DMS53 treated with DMSO at 0.1 percent for 48 hours (cell line): ENCODE measurements at regions not wholly inside any gene's neighbourhood (a gene's known extent, or its start where the extent isn't known, plus 50 kb on each side); places are given as distances from the start of the nearest gene placed in this dataset.
"Not testable (repeated sequence)": the region's sequence is repeated elsewhere in the genome, so short reads cannot be mapped to it uniquely, and the experiment has no call there.

Experiments used
- DNase-seq: peaks from one replicate; lab custom pipeline; 2025; ENCODE audit not compliant: unreplicated experiment; lab: John Stamatoyannopoulos, UW

GRCh38 chr11:33530815-33531214, 169.8 kb downstream of the C11orf91 start:
- DNase-seq: no peak

DNA sequence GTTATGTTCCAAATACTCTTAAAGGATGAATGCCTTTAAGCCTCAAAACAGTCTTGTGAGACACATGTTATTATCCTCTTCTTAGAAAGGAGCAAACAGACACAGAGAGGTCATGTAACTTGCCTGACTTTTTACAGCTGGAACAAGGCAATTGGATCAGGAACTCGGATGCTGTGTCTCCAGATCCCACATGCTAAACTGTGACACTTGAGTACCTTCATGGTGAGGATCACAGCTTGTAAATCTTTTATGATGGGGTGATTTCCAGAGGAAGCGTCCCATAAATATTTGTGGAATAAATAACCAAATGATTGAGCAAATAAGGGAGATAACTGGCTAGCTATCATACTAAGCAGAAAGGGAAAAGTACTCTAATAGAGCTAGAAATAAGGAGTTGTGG, 171.2 kb downstream of the C11orf91 start:
- DNase-seq: no peak

DNA sequence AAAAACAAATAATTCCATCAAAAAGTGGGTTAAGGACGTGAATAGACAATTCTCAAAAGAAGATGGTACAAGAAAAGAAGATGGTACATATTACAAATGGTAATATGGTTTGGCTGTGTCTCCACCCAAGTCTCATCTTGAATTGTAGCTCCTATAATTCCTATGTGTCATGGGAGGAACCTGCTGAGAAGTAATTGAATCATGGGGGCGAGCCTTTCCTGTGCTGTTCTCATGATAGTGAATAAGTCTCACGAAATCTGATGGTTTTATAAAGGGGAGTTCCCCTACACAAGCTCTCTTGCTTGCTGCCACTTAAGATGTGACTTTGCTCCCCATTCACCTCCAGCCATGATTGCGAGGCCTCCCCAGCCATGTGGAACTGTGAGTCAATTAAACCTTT, 172.9 kb downstream of the C11orf91 start:
- not testable (repeated sequence) for DNase-seq

- DNase-seq: no peak
Observed at GRCh38 chr11:33525789-33526188, 174.8 kb downstream of the C11orf91 start.

- DNase-seq: no peak
Observed at GRCh38 chr11:33521384-33521783, 179.2 kb downstream of the C11orf91 start.

GRCh38 chr11:33520112-33520511, 180.5 kb downstream of the C11orf91 start:
- no peak for DNase-seq

- DNase-seq: no peak
Observed at GRCh38 chr11:33515347-33515746, 185.3 kb downstream of the C11orf91 start.

GRCh38 chr11:33514079-33514925, 186.3 kb downstream of the C11orf91 start:
- DNase-seq: no peak

DNA sequence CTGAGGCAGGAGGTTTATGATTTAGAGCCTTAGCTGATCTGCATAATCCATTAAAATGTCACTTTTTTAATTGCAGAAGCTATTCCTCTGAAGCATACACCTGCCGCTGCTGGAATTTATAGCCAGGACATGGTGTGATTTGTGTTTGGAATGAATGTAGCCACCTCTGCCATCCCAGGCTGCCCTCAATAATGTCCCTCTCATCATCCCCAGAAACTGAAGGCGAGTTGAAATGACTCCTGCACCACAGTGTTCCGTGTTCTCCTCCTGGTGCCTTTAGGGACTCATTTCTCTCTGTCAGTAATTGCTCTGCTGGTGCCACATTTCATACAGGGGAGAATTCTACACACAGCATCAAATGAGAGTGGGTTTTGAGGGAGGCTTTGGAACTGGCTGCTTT, 191.0 kb downstream of the C11orf91 start:
- DNase-seq: no peak

DNA sequence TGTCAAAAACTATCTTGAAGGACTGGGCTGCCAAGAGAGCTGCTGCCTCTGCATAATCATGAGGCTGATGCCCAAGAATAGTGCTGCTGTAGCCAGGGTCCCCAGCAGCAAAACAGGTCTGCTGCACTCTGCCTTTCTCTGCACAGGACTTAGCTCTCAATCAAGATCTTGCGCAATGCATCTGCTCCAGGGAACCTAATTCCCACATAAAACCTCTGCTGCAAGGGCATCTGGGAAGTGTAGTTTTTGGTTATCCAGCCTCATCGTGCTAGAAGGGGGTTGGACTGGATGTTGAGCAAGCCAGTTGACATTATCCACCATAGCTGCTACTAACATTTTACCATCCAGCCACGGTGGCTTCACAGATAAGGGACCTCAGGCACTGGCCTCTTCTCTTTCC, 192.7 kb downstream of the C11orf91 start:
- no peak for DNase-seq

DNA sequence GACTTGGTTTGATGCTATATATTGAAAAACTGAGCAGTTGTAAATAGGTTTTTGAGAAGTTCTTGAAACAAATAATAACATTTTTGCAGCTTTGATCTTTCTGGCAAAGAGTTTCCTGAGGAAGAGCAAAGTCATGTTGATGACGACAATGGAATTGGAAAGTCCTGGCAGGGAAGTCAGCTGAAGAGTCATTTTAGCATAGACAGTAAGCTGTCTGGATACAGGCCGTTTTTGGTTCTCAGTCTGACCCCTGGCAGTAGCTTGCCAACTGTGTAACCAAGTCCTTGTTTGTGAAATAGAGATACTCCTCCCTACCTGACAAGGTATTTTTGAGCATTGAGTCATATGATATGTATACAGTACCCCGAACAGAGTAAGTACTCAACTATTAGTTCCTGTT, 193.3 kb downstream of the C11orf91 start:
- no peak for DNase-seq

DNA sequence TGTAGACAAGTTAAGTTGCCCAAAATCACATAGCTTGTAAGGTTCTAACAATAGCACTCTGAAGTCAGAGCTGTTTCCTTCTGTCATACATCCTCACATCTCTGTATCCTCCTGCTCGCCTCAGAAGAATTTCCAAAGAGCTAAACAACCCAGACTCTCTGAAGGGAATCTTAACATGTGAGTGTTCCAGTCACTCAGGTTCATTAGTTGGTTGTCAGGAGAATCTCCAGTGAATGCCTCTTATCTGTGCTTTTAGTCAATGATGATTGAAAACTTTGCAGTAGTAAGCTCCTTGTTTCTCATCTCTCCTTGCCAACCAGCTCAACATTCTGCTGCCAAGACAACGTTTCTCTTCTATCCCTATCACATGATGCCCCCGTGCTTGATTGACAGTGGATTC, 195.5 kb downstream of the C11orf91 start:
- DNase-seq: no peak

DNA sequence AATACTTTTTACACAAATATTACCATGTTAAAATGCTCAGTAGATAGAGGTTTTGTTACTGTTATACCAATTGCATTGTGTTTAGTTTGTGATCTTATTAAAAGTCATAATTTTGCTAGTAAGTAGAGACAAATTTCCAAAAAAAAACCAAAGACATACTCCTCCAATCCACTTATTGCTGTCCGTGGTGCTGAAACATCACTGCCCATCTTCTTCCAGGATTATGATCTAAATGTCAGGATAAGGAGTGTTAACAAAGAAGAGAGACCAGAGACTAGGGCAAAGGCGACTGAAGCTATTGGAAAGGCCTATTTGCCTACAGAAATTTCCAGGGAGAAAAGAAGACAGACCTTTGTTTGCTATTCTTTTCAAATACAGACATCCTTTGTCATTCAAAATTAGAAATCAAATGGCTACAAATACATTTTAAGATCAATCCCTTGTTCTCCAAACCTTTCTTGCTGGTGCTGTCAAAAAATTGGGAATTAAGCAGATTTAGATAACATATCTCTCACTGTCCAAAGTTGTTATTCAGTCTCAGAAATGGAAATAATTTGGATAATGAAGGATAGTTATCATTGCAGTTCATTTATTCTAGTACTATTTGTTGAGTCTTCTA, 199.7 kb downstream of the C11orf91 start:
- DNase-seq: no peak

DNA sequence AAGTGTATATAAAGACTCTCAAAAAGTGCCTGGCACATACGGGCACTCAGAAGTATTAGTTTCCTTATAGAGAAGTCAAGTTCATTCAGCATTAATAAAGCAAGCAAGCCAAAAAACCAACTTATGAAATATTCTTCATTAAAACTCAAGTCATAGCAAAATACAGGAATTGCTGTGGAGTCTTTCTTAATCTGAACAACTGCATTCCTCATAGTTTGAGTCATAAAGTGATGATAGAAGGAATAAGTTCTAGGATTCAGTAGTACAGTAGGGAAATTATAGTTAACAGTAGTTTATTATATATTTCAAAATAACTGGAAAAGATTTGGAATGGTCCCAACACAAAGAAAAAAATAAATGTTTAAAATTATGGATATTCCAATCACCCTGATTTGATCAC, 200.3 kb downstream of the C11orf91 start:
- DNase-seq: no peak

DNA sequence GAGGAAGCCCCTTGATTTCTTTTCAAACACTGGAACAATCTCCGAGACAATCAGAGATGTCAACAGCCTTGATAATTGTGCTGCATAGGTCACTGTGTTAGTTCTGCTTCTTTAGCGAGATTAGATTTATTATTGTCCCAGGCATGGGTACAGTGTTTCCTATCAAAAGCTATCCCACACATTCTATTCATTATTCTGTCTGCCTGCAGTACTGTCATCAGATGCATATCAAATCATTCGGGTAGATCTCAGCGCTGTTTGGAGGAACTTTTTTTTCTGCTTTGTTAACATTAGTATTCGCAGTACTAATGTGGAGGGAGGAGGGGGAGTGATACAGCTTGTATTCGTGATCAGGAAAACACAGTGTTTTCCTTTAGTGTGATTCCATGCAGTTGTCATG, 208.0 kb downstream of the C11orf91 start:
- DNase-seq: no peak

GRCh38 chr11:33490842-33491370, 209.7 kb downstream of the C11orf91 start:
- no peak for DNase-seq

DNA sequence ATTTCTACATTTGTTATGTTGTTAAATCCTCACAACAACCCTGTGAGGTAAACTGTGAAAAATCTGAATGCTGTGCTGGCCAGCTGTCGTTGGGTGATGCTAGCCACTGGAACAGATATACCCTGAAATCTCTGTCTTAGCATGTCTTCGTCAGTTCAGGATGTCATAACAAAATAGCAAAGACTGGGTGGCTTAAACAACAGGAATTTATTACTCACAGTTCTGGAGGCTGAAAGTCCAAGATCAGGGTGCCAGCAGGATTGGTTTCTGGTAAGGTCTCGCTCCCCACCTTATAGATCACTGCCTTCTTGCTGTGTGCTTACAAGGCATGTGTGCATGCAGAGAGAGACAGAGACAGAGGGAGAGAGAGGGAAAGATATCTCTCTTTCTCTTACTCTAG, 211.7 kb downstream of the C11orf91 start:
- no peak for DNase-seq

DNA sequence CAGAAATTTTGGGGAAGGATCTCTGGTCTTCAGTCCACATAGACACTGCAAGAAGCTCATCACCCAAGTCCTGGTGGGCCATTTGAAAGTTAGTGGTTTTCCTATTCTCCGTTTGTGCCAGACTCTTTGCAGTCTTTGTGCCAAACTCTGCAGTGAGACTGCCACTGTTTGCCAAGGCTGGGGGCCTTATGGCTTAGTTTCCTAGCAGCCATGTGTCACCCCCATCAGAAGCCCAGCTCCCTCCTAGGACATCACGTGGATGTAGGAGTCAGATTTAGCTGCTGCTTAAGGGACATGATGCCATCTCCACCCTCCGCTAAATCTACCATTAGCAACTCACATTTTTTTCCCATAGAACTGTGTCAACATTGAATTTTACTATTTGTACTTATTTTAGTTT, 220.0 kb downstream of the C11orf91 start:
- no peak for DNase-seq

- DNase-seq: no peak
Observed at GRCh38 chr11:33479231-33479630, 221.4 kb downstream of the C11orf91 start.

- DNase-seq: no peak
Observed at GRCh38 chr11:33478111-33478573, 221.0 kb downstream of the HIPK3 start.

- DNase-seq: no peak
Observed at GRCh38 chr11:33476945-33477606, 219.9 kb downstream of the HIPK3 start.

GRCh38 chr11:33475993-33476392, 218.8 kb downstream of the HIPK3 start:
- DNase-seq: no peak
